ENCODE measurements at regions not wholly inside any gene's neighbourhood (a gene's known extent, or its start where the extent isn't known, plus 50 kb on each side); places are given as distances from the start of the nearest gene placed in this dataset.

GRCh38 chr5:17090839-17091238 is 126.6 kb upstream of the BASP1 start:
- no peaks in the 10 kb centered on the region for H3K27me3 ChIP-seq (ENCODE audit: control insufficient read depth, insufficient read depth, low read length)
- no peak overlapping the region for H3K4me3 Mint-ChIP-seq
- no peaks in the 10 kb centered on the region for H3K4me1 Mint-ChIP-seq
- no peak overlapping the region for H3K27ac ChIP-seq (ENCODE audit: low read length)
- no peak overlapping the region for H3K27ac Mint-ChIP-seq
- ATAC-seq (no peak), DNase-seq (no peak)
- H3K27me3 Mint-ChIP-seq (ENCODE audit: low read depth in 2 of 2), result no peaks in the 10 kb centered on the region
- no peaks in the 10 kb centered on the region for H3K36me3 ChIP-seq (ENCODE audit: control insufficient read depth, insufficient read depth, low read length)
- no peaks in the 10 kb centered on the region for H3K36me3 Mint-ChIP-seq
- no peaks in the 10 kb centered on the region for H3K9me3 ChIP-seq (ENCODE audit: control insufficient read depth, insufficient read depth, low read length)
- TF ChIP-seq CTCF (IDR thresholded peaks at IDR 0.05), result no peak
- H3K4me1 ChIP-seq (ENCODE audit: control insufficient read depth, insufficient read depth, low read length), result no peaks in the 10 kb centered on the region
- H3K4me3 ChIP-seq (ENCODE audit: low read length), result no peak overlapping the region
- peaks cover 4 to 5% of the 10 kb centered on the region in 2 donors for H3K9me3 Mint-ChIP-seq
- WGBS (ENCODE audit: insufficient coverage), result 31% methylated on average over 5 of the region's 5 CpGs
- intact Hi-C loops (cut with micrococcal nuclease), result no loop called here

GRCh38 chr5:17094830-17095229 is 122.6 kb upstream of the BASP1 start:
- peaks cover 4 to 5% of the 10 kb centered on the region in 2 donors for H3K9me3 Mint-ChIP-seq
- intact Hi-C loops (cut with micrococcal nuclease), result no loop called here

GRCh38 chr5:17096952-17097695 is 120.3 kb upstream of the BASP1 start:
- Histone ChIP-seq H3K27ac (ENCODE audit: low read length) (no peak overlapping the region), H3K36me3 (ENCODE audit: control insufficient read depth, insufficient read depth, low read length) (no peaks in the 10 kb centered on the region), H3K4me3 (ENCODE audit: low read length) (no peak overlapping the region), H3K9me3 (ENCODE audit: control insufficient read depth, insufficient read depth, low read length) (no peaks in the 10 kb centered on the region), H3K27me3 (ENCODE audit: control insufficient read depth, insufficient read depth, low read length) (no peaks in the 10 kb centered on the region), H3K4me1 (ENCODE audit: control insufficient read depth, insufficient read depth, low read length) (no peaks in the 10 kb centered on the region)
- Mint-ChIP-seq H3K27ac (no peak overlapping the region), H3K9me3 (peaks cover 4 to 5% of the 10 kb centered on the region in 2 donors), H3K4me1 (no peaks in the 10 kb centered on the region), H3K27me3 (ENCODE audit: low read depth in 2 of 2) (no peaks in the 10 kb centered on the region), H3K36me3 (no peaks in the 10 kb centered on the region), H3K4me3 (no peak overlapping the region)
- intact Hi-C loops (cut with micrococcal nuclease), result no loop called here
- ATAC-seq (no peak), DNase-seq (no peak)
- 95% methylated on average over 15 of the region's 15 CpGs for WGBS (ENCODE audit: insufficient coverage)
- TF ChIP-seq CTCF (IDR thresholded peaks at IDR 0.05), result no peak

More at GRCh38 chr5:17094830-17095229, 122.6 kb upstream of the BASP1 start:
- 26% methylated on average over 4 of the region's 7 CpGs for WGBS (ENCODE audit: insufficient coverage)
- H3K4me1 ChIP-seq (ENCODE audit: control insufficient read depth, insufficient read depth, low read length), result no peaks in the 10 kb centered on the region
- H3K4me3 ChIP-seq (ENCODE audit: low read length), result no peak overlapping the region
- Mint-ChIP-seq H3K4me1 (no peaks in the 10 kb centered on the region), H3K36me3 (no peaks in the 10 kb centered on the region), H3K27ac (no peak overlapping the region), H3K27me3 (ENCODE audit: low read depth in 2 of 2) (no peaks in the 10 kb centered on the region), H3K4me3 (no peak overlapping the region)
- DNase-seq (no peak), ATAC-seq (no peak)
- H3K27ac ChIP-seq (ENCODE audit: low read length), result no peak overlapping the region
- no peaks in the 10 kb centered on the region for H3K27me3 ChIP-seq (ENCODE audit: control insufficient read depth, insufficient read depth, low read length)
- H3K9me3 ChIP-seq (ENCODE audit: control insufficient read depth, insufficient read depth, low read length), result no peaks in the 10 kb centered on the region
- no peak for TF ChIP-seq CTCF (IDR thresholded peaks at IDR 0.05)
- no peaks in the 10 kb centered on the region for H3K36me3 ChIP-seq (ENCODE audit: control insufficient read depth, insufficient read depth, low read length)

GRCh38 chr5:17099946-17100345 is 117.5 kb upstream of the BASP1 start:
- Mint-ChIP-seq H3K36me3 (no peaks in the 10 kb centered on the region), H3K4me3 (no peak overlapping the region), H3K27me3 (ENCODE audit: low read depth in 2 of 2) (no peaks in the 10 kb centered on the region), H3K27ac (no peak overlapping the region), H3K9me3 (peaks cover 3 to 4% of the 10 kb centered on the region in 2 donors), H3K4me1 (no peaks in the 10 kb centered on the region)
- H3K36me3 ChIP-seq (ENCODE audit: control insufficient read depth, insufficient read depth, low read length), result no peaks in the 10 kb centered on the region
- no peak for DNase-seq
- no peaks in the 10 kb centered on the region for H3K27me3 ChIP-seq (ENCODE audit: control insufficient read depth, insufficient read depth, low read length)
- TF ChIP-seq CTCF (IDR thresholded peaks at IDR 0.05), result no peak
- H3K27ac ChIP-seq (ENCODE audit: low read length), result no peak overlapping the region
- 95% methylated on average over 8 of the region's 8 CpGs for WGBS (ENCODE audit: insufficient coverage)
- intact Hi-C loops (cut with micrococcal nuclease), result no loop called here
- no peak overlapping the region for H3K4me3 ChIP-seq (ENCODE audit: low read length)
- ATAC-seq, result no peak
- H3K9me3 ChIP-seq (ENCODE audit: control insufficient read depth, insufficient read depth, low read length), result no peaks in the 10 kb centered on the region
- H3K4me1 ChIP-seq (ENCODE audit: control insufficient read depth, insufficient read depth, low read length), result no peaks in the 10 kb centered on the region

All from natural killer cell (primary cell).